ENCODE measurements at regions not wholly inside any gene's neighbourhood (a gene's known extent, or its start where the extent isn't known, plus 50 kb on each side); places are given as distances from the start of the nearest gene placed in this dataset.
"Not testable (repeated sequence)": the region's sequence is repeated elsewhere in the genome, so short reads cannot be mapped to it uniquely, and the experiment has no call there.

DNA sequence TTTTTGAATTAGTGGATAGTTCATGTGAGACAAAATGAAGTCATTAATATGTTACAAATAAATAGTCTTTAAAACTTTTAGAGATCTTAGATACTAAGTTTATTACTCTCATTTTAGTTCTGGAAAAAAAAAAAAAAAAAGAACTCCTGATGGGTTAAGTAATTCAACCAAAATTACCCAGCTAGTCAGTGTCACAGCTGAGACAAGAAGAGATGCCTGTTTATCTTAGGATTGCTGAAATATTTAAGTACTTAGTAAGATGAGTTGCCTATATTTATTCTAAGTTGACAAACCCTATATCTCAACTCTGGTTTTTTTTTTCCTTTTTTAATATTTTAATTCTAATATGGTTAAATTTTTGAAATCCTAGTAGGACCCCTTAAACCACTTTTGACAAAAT lies 781.0 kb upstream of the LRRN3 start:
- Histone ChIP-seq H3K9ac (ENCODE audit: low read depth, low read length) (no peak overlapping the region), H3K9me3 (ENCODE audit: control insufficient read depth, insufficient read depth, low read length) (peaks cover 15% of the 10 kb centered on the region), H3K36me3 (ENCODE audit: insufficient read depth, low read length) (no peaks in the 10 kb centered on the region), H3K4me1 (ENCODE audit: insufficient read depth, low read length) (no peaks in the 10 kb centered on the region)

DNA sequence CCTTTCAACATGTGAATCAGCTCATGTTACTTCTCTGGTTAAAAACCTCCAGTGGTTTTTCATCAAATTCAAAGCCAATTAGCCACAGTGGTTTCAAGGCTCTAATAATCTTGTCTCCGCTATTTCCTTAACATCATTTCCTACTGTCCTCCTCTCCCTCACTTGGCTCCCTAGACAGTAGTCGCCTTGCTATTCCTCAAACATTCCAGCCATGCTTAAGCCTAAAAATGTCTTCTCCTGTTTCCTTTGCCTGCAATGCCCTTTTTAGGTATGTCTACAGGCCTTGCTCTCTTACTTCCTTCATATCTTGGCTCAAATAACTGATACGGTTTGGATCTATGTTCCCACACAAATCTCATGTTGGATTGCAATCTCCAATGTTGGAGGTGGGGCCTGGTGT lies 779.4 kb upstream of the LRRN3 start:
- Histone ChIP-seq H3K36me3 (ENCODE audit: insufficient read depth, low read length) (no peaks in the 10 kb centered on the region), H3K9me3 (ENCODE audit: control insufficient read depth, insufficient read depth, low read length) (peaks cover 15% of the 10 kb centered on the region), H3K4me1 (ENCODE audit: insufficient read depth, low read length) (no peaks in the 10 kb centered on the region), H3K9ac (ENCODE audit: low read depth, low read length) (no peak overlapping the region)

DNA sequence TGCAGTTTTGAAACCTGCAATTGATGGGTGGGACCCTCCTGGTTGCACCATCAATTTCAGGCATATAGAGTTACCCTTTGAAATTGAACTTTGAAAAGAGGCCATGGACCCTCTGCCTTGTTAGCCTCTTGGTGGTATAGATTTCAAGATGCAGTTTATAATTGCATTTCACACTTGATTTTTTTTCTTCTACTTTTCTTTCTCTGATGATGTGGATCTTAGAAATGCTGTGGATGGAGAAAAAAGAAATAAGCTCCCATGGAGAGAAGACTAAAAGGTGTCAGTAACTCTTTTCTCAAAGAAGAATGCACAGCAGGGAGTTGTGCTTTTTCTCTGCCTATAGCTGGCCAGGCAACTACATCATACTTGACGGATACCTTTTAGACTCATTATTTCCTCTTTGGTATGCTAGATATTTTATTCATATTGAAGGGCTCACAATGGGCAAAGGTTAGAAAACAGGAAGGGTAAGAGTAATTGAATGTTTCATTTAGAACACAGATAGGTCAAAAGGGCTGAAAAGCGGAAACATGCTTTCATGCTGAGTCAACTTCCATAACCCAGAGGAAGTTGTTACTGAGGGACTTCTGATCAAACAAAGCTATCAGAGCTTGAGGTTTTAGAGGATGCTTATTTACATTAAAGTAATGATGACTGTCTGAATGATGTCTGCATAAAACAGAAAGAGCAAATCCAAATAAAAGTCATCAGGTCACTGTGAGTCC lies 773.2 kb upstream of the LRRN3 start:
- Histone ChIP-seq H3K36me3 (ENCODE audit: insufficient read depth, low read length) (no peaks in the 10 kb centered on the region), H3K9me3 (ENCODE audit: control insufficient read depth, insufficient read depth, low read length) (peaks cover 3% of the 10 kb centered on the region; the same call in 1 of the 2 replicates), H3K4me1 (ENCODE audit: insufficient read depth, low read length) (peaks cover 6% of the 10 kb centered on the region), H3K9ac (ENCODE audit: low read depth, low read length) (no peak overlapping the region)

DNA sequence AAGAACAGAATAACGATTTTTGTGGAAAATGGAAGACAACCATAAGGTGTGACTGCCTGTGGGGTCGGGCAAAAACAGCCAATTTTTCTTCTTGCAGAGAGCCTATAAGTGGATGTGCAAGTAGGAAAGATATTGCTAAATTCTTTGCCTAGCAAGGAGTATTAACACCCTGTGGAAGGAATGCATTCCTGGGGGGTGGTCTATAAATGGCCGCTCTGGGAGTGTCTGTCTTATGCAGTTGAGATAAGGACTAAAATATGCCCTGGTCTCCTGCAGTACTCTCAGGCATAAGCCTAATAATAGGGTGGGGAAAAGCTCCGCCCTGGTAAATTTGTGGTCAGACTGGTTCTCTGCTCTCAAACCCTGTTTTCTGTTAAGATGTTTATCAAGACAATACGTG lies 770.6 kb upstream of the LRRN3 start:
- not testable (repeated sequence) for H3K9ac ChIP-seq (ENCODE audit: low read depth, low read length); H3K4me1 ChIP-seq (ENCODE audit: insufficient read depth, low read length); H3K9me3 ChIP-seq (ENCODE audit: control insufficient read depth, insufficient read depth, low read length); H3K36me3 ChIP-seq (ENCODE audit: insufficient read depth, low read length)

DNA sequence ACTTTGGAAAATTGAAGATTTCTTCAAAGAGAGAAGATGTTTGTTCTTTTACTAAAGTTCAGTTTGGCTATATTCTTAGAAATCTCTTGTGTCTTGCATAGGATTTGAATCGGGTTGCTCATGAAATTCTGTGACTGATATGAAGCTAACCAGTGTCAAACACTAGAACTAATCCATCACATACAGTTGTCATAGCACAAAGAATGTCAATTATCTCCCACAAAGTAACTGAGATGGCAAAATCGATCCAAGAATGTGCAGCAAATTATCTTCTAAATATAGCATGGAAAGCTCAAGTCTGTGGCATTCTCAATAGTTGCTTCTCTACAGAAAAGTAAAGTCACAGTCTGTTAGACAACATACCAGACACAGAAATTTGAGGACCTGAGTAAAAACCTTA lies 768.1 kb upstream of the LRRN3 start:
- no peak overlapping the region for H3K9ac ChIP-seq (ENCODE audit: low read depth, low read length)
- H3K36me3 ChIP-seq (ENCODE audit: insufficient read depth, low read length): no peaks in the 10 kb centered on the region
- peaks cover 4% of the 10 kb centered on the region for H3K4me1 ChIP-seq (ENCODE audit: insufficient read depth, low read length)
- peaks cover 3% of the 10 kb centered on the region; the same call in 1 of the 2 replicates for H3K9me3 ChIP-seq (ENCODE audit: control insufficient read depth, insufficient read depth, low read length)

DNA sequence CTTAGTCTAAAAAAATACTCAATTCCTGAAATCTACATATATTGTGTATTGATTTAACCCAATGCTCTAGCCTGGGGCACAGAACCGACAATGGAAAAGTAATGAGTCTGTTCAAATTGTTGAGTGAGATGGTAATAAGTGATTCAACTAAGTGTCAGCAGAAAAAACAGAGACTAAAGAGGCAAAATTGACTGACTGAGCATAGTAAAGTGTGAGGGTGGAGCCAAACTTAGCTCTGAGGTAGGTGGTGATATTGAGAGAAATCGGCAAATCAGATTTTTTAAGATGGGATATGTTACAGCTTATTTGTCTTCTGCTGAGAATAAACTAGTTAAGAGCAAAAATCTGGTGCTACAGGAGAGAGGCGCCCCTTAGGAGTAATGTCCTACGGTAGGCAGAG lies 764.0 kb upstream of the LRRN3 start:
- Histone ChIP-seq H3K4me1 (ENCODE audit: insufficient read depth, low read length) (no peaks in the 10 kb centered on the region), H3K9ac (ENCODE audit: low read depth, low read length) (no peak overlapping the region), H3K36me3 (ENCODE audit: insufficient read depth, low read length) (no peaks in the 10 kb centered on the region), H3K9me3 (ENCODE audit: control insufficient read depth, insufficient read depth, low read length) (no peaks in the 10 kb centered on the region)

DNA sequence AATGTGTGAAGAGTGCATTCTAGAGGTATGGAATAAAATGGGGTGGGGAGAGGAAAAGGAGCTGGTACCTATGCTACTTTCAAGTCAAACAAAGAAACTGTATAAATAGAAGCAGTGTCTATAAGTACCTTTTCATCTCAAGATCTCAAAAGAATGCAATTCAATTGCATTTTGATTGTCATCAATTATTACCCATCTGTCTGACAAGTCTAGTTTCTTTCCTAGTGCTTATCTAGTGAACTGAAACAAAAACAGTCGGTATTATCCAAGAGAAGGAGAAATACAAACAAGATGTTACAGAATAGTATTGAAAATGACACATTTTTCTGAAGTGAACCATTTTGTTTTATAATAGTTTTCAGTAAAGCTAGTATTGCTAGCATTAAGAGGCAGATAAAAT lies 754.5 kb upstream of the LRRN3 start:
- Histone ChIP-seq H3K36me3 (ENCODE audit: insufficient read depth, low read length) (no peaks in the 10 kb centered on the region), H3K4me1 (ENCODE audit: insufficient read depth, low read length) (no peaks in the 10 kb centered on the region), H3K9me3 (ENCODE audit: control insufficient read depth, insufficient read depth, low read length) (no peaks in the 10 kb centered on the region), H3K9ac (ENCODE audit: low read depth, low read length) (no peak overlapping the region)

DNA sequence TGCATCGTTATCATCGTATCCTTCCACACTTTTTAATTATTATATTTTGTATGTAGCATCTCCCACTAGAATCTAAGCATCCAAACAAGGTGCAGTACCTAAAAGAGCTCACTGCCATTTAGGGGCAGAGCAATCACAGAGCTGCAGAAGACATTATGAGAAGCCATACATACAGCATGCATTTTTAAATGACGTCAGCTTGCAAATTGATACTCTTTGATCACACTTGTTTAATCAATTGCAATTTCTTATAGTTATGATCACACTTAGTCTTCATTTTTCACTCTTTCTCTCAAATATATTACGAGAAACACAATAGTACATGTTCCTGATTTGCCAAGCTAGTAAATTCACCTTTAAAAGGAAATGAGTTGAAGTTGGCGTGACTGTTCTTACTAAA lies 753.3 kb upstream of the LRRN3 start:
- H3K9me3 ChIP-seq (ENCODE audit: control insufficient read depth, insufficient read depth, low read length): no peaks in the 10 kb centered on the region
- no peaks in the 10 kb centered on the region for H3K36me3 ChIP-seq (ENCODE audit: insufficient read depth, low read length)
- no peaks in the 10 kb centered on the region for H3K4me1 ChIP-seq (ENCODE audit: insufficient read depth, low read length)
- H3K9ac ChIP-seq (ENCODE audit: low read depth, low read length): no peak overlapping the region

DNA sequence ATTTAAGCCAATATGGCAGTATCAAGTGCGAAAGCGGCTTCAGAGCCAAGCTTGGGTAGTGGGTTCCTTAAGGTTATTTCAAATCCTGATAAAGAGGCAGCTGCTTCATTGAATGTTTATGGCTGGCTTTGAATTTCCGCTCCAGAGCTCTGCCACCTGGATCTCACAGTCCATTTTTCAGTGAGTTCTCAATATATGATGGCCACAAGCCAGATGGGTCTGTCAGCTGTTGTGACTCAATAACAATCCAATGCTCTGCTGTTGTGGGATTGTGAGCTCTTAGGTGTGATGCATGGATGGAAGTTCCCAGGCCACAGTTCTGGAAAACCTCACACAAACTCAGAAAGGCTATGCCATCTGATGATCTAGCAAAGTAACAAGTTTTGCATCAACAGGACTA lies 743.8 kb upstream of the LRRN3 start:
- Histone ChIP-seq H3K36me3 (ENCODE audit: insufficient read depth, low read length) (no peaks in the 10 kb centered on the region), H3K4me1 (ENCODE audit: insufficient read depth, low read length) (no peaks in the 10 kb centered on the region), H3K9me3 (ENCODE audit: control insufficient read depth, insufficient read depth, low read length) (no peaks in the 10 kb centered on the region), H3K9ac (ENCODE audit: low read depth, low read length) (no peak overlapping the region)

DNA sequence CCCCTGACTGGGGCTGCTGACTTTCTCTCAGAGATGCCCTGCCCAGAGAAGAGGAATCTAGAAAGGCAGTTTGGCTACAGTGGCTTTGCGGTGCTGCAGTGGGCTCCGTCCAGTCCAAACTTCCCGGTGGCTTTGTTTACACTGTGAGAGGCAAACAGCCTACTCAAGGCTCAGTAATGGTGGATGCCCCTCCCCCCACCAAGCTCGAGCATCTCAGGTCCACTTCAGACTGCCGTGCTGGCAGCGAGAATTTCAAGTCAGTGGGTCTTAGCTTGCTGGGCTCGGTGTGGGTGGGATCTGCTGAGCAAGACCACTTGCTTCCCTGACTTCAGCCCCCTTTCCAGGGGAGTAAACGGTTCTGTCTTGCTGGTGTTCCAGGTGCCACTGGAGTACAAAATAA lies 734.5 kb upstream of the LRRN3 start:
- Histone ChIP-seq H3K9me3 (ENCODE audit: control insufficient read depth, insufficient read depth, low read length) (peaks cover 2% of the 10 kb centered on the region; the same call in 1 of the 2 replicates), H3K9ac (ENCODE audit: low read depth, low read length) (no peak overlapping the region), H3K4me1 (ENCODE audit: insufficient read depth, low read length) (no peaks in the 10 kb centered on the region), H3K36me3 (ENCODE audit: insufficient read depth, low read length) (no peaks in the 10 kb centered on the region)

DNA sequence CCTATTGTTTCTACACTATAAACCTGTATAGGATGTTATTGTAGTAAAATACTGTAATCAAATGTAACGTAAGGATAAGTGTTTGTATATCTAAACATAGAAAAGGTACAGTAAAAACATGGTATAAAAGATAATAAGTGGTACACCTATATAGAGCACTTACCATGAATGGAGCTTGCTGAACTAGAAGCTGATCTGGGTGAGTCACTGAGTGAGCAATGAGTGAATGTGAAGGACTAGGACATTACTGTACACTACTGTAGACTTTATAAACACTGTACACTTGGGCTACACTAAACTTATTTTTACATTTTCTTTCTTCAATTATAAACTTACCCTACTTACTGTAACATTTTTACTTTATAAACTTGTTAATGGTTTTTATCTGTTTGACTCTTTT lies 732.9 kb upstream of the LRRN3 start:
- no peaks in the 10 kb centered on the region for H3K36me3 ChIP-seq (ENCODE audit: insufficient read depth, low read length)
- no peak overlapping the region for H3K9ac ChIP-seq (ENCODE audit: low read depth, low read length)
- H3K9me3 ChIP-seq (ENCODE audit: control insufficient read depth, insufficient read depth, low read length): 0 out of 2 replicates have a peak, but pooled peaks cover 2% of the 10 kb centered on the region
- H3K4me1 ChIP-seq (ENCODE audit: insufficient read depth, low read length): no peaks in the 10 kb centered on the region

DNA sequence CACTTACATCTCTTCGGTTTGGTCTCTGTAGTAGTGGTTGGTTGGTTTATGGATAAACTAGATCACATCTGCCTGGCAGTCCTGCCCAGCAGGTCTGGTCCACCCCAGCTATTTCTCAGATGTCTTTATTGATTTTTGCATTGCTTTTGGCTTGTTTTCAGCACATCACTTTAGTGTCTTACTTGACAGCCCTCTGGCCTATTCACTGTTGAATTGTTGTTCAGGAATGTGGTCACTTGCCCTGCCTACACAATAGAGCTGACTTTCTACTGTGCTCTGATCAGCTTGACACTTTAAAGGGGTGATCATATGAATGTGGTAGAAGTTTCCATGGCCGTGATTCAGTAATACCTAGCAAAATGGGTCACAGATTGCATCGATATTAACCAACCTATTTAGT lies 719.2 kb upstream of the LRRN3 start:
- Histone ChIP-seq H3K9ac (ENCODE audit: low read depth, low read length) (no peak overlapping the region), H3K9me3 (ENCODE audit: control insufficient read depth, insufficient read depth, low read length) (no peaks in the 10 kb centered on the region), H3K4me1 (ENCODE audit: insufficient read depth, low read length) (peaks cover 6% of the 10 kb centered on the region; the same call in 1 of the 2 replicates), H3K36me3 (ENCODE audit: insufficient read depth, low read length) (no peaks in the 10 kb centered on the region)

DNA sequence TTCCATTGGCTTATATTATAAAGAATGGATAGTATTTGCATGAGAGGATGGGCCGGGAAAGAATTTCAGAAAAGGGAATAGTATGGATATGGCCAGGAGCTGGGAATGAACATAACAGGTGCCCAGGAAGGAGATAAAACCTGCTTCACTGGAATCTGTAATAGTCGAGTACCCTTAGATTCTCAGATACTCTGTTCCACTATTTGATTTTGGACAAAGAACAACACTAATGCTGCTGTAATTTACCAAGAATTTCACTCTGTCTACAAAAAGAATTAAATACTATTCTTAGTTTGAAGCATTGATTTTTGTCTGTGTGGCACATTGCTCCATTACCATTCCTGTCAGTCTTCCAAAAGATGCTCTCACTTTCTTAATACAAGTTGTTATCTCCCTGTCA lies 718.2 kb upstream of the LRRN3 start:
- peaks cover 6% of the 10 kb centered on the region; the same call in 1 of the 2 replicates for H3K4me1 ChIP-seq (ENCODE audit: insufficient read depth, low read length)
- no peaks in the 10 kb centered on the region for H3K9me3 ChIP-seq (ENCODE audit: control insufficient read depth, insufficient read depth, low read length)
- H3K9ac ChIP-seq (ENCODE audit: low read depth, low read length): no peak overlapping the region
- no peaks in the 10 kb centered on the region for H3K36me3 ChIP-seq (ENCODE audit: insufficient read depth, low read length)

DNA sequence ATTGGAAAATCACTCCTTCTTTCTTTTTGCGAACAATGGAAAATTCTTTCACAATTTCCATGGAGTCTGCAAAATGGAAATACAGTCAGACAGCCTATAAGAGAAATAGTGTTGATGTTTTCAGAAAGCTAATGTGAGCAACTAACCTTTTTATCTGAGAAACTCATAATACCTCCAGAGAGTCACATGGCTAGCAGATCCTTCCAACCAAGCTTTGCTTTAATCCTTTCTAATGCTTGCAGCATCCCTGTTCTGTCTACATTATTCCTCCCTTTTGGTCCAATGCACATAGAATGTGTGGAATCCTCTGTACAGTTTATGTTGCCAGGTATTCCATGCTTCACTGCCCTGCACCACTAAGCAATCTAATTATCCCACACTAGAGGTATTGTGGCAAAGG lies 717.5 kb upstream of the LRRN3 start:
- Histone ChIP-seq H3K9ac (ENCODE audit: low read depth, low read length) (no peak overlapping the region), H3K4me1 (ENCODE audit: insufficient read depth, low read length) (peaks cover 6% of the 10 kb centered on the region; the same call in 1 of the 2 replicates), H3K9me3 (ENCODE audit: control insufficient read depth, insufficient read depth, low read length) (no peaks in the 10 kb centered on the region), H3K36me3 (ENCODE audit: insufficient read depth, low read length) (no peaks in the 10 kb centered on the region)

DNA sequence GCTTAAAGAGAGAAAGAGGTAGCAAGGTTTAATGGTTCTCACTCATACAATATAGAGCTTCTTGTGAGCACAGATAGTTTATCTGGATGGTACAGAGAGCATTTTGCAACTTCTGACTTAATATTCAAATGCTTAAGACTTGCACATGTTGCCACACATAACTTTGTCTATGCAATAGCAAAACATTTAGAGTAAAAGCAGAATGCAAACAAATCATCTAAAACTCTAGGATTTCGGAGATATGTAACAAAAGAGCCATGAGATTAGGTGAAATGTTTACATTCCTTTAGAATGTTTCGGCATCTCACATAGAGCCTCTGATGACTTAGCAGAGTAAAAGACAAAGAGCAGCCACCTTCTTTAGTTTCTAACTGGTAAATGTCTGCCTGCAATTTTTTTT lies 717.1 kb upstream of the LRRN3 start:
- H3K36me3 ChIP-seq (ENCODE audit: insufficient read depth, low read length): no peaks in the 10 kb centered on the region
- no peak overlapping the region for H3K9ac ChIP-seq (ENCODE audit: low read depth, low read length)
- H3K9me3 ChIP-seq (ENCODE audit: control insufficient read depth, insufficient read depth, low read length): no peaks in the 10 kb centered on the region
- peaks cover 6% of the 10 kb centered on the region; the same call in 1 of the 2 replicates for H3K4me1 ChIP-seq (ENCODE audit: insufficient read depth, low read length)
